Loucy (cell line): ENCODE measurements at regions not wholly inside any gene's neighbourhood (a gene's known extent, or its start where the extent isn't known, plus 50 kb on each side); places are given as distances from the start of the nearest gene placed in this dataset.

ENCODE experiments used
- H2AFZ ChIP-seq: fragments of 200-600 bp; sonication (generic); 2 replicates; pipeline ENCODE4 v1.6.0; 2016; ENCODE audit warnings: antibody characterized with exemption, mild to moderate bottlenecking, low read length, moderate library complexity
- H3F3A ChIP-seq: fragments of 200-600 bp; 2 replicates; pipeline ENCODE4 v1.6.0; 2016; ENCODE audit warnings: antibody characterized with exemption, low read depth, mild to moderate bottlenecking
- H3K27me3 ChIP-seq: fragments of 200-600 bp; sonication (generic); 2 replicates; pipeline ENCODE4 v1.6.1; 2014; ENCODE audit warnings: low read length, mild to moderate bottlenecking; ENCODE audit not compliant: insufficient read depth, poor library complexity, severe bottlenecking
- H3K36me3 ChIP-seq: fragments of 200-600 bp; sonication (generic); 2 replicates; pipeline ENCODE4 v1.6.1; 2016; ENCODE audit warnings: low read length; ENCODE audit not compliant: insufficient read depth
- H3K4me1 ChIP-seq: fragments of 200-600 bp; sonication (generic); 2 replicates; pipeline ENCODE4 v1.5.1; 2014; ENCODE audit warnings: low read length, mild to moderate bottlenecking; ENCODE audit not compliant: insufficient read depth, poor library complexity, severe bottlenecking
- H3K4me2 ChIP-seq: fragments of 200-600 bp; sonication (generic); 2 replicates; pipeline ENCODE4 v1.6.0; 2014; ENCODE audit warnings: antibody characterized with exemption, low read length, low read depth, mild to moderate bottlenecking; ENCODE audit not compliant: poor library complexity, severe bottlenecking
- H3K4me3 ChIP-seq: fragments of 200-600 bp; sonication (generic); 2 replicates; pipeline ENCODE4 v1.5.1; 2014; ENCODE audit warnings: low read length, mild to moderate bottlenecking, mixed read lengths; ENCODE audit not compliant: poor library complexity, severe bottlenecking
- H3K79me2 ChIP-seq: fragments of 200-600 bp; sonication (generic); 2 replicates; pipeline ENCODE4 v1.6.1; 2014; ENCODE audit warnings: low read length; ENCODE audit not compliant: insufficient read depth
- H3K9ac ChIP-seq: fragments of 200-600 bp; sonication (generic); 2 replicates; pipeline ENCODE4 v1.6.0; 2014; ENCODE audit warnings: mild to moderate bottlenecking, low read depth, low read length, moderate library complexity; ENCODE audit not compliant: poor library complexity, severe bottlenecking
- H3K9me2 ChIP-seq: fragments of 200-600 bp; sonication (generic); replicated peaks from 2 replicates; pipeline ENCODE4 v1.6.1; 2016; ENCODE audit warnings: low read depth, low read length, mixed read lengths
- H3K9me3 ChIP-seq: fragments of 200-600 bp; sonication (generic); 2 replicates; pipeline ENCODE4 v1.6.1; 2014; ENCODE audit warnings: mild to moderate bottlenecking, antibody characterized with exemption, low read length, low read depth; ENCODE audit not compliant: insufficient read depth
- H4K20me1 ChIP-seq: fragments of 200-600 bp; sonication (generic); 2 replicates; pipeline ENCODE4 v1.6.0; 2014; ENCODE audit warnings: antibody characterized with exemption, low read length, mild to moderate bottlenecking; ENCODE audit not compliant: insufficient read depth, poor library complexity, severe bottlenecking
- EZH2phosphoT487 ChIP-seq: fragments of 200-600 bp; IDR thresholded peaks from 2 replicates; pipeline ENCODE4 v1.6.1; 2018; ENCODE audit warnings: antibody characterized with exemption, mild to moderate bottlenecking, moderate library complexity, borderline replicate concordance
- TF ChIP-seq, protein P1 (sequence below): fragments of 200-600 bp; sonication (generic); conservative IDR thresholded peaks from 2 replicates; pipeline ENCODE4 v1.5.1; 2014; ENCODE audit warnings: mild to moderate bottlenecking, antibody characterized with exemption, low read length

DNA sequence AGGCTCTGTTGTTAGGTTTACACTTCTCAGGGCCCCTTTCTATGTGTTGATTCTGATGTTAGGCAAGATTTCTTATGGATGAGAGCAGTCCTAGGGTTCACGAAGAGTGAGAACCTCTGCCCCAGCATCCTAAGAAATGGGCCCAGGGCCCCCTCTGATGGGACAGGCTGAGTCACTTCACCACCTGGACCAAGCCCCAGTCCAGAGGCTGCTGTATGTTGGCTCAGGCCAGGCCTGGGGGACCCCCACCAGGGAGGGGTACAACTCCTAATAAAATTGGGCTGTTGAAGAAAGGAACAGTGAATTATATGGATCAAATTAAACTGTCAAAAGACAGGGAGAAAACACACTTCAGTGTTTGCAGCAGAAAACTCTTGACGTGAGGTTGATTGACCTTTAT lies 365.9 kb upstream of the HS6ST1 start:
- H3K36me3 ChIP-seq, result no peaks in the 10 kb centered on the region
- H3K79me2 ChIP-seq, result no peaks in the 10 kb centered on the region
- no peak overlapping the region for H2AFZ ChIP-seq
- no peak overlapping the region for H3K9ac ChIP-seq
- H4K20me1 ChIP-seq, result no peaks in the 10 kb centered on the region
- no peaks in the 10 kb centered on the region for H3K27me3 ChIP-seq
- no peaks in the 10 kb centered on the region for H3F3A ChIP-seq
- no peak overlapping the region for H3K4me3 ChIP-seq
- TF ChIP-seq, protein P1, sequence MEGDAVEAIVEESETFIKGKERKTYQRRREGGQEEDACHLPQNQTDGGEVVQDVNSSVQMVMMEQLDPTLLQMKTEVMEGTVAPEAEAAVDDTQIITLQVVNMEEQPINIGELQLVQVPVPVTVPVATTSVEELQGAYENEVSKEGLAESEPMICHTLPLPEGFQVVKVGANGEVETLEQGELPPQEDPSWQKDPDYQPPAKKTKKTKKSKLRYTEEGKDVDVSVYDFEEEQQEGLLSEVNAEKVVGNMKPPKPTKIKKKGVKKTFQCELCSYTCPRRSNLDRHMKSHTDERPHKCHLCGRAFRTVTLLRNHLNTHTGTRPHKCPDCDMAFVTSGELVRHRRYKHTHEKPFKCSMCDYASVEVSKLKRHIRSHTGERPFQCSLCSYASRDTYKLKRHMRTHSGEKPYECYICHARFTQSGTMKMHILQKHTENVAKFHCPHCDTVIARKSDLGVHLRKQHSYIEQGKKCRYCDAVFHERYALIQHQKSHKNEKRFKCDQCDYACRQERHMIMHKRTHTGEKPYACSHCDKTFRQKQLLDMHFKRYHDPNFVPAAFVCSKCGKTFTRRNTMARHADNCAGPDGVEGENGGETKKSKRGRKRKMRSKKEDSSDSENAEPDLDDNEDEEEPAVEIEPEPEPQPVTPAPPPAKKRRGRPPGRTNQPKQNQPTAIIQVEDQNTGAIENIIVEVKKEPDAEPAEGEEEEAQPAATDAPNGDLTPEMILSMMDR, result no peak
- no peak for TF ChIP-seq EZH2phosphoT487
- H3K9me3 ChIP-seq, result no peaks in the 10 kb centered on the region
- peaks cover 34% of the 10 kb centered on the region for H3K4me1 ChIP-seq
- H3K9me2 ChIP-seq, result no peaks in the 10 kb centered on the region
- H3K4me2 ChIP-seq, result no peak overlapping the region

DNA sequence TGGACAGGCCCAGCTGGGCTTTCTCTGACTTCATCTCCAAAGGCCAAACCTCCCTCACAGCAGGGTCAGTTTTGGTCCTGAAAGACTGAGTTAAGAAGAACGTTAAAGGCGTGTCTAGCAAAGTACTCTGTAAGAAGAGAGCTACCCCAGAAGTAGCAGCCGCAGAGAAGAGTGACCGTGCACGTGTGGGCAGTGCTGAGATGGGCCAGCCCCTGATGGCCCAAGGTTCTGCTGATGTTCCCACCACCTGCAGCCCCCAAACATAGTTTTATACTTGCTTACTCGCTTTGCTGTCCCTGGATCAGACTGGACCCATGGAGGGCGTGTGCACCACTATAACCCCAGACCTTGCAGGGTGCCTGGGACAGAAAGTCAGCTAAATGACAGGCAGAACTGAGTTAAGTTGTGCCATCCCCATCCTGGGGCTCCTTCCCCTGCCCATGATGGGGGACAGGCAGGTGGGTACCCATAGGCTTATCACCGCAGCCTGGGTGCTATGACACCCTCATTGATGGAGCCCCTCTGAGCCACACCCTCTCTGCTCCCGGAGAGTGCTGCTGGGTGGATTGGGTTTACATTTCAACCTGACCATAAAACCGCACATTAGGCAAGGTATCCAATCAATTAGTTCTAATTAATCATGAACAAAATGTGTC lies 367.3 kb upstream of the HS6ST1 start:
- Histone ChIP-seq H3K4me3 (peak overlapping the region; percentile 33), H3K4me2 (peak overlapping the region; percentile 68), H3K9me3 (no peaks in the 10 kb centered on the region), H3F3A (no peaks in the 10 kb centered on the region), H3K36me3 (no peaks in the 10 kb centered on the region), H3K27me3 (no peaks in the 10 kb centered on the region), H3K4me1 (peaks cover 41% of the 10 kb centered on the region), H3K9me2 (no peaks in the 10 kb centered on the region), H2AFZ (peak overlapping the region; percentile 20; the same call in 1 of the 2 replicates), H4K20me1 (no peaks in the 10 kb centered on the region), H3K9ac (peak overlapping the region; percentile 69), H3K79me2 (no peaks in the 10 kb centered on the region)
- TF ChIP-seq, protein P1, result no peak
- no peak for TF ChIP-seq EZH2phosphoT487

DNA sequence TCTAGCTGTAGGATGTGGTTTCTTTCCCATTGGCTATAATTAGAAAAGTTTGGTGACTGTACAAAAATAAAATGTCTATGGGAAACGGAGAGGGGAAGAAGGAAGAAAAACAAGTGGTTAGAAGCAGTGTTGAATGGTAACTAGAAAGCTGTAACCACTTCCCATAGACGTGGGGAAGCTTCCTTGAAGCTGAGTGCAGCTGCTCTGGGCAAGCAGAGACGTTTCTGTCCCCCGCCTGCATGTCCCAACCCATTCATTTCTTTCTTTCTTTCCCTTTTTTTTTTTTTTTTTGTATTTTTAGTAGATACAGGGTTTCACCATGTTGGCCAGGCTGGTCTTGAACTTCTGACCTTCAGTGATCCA lies 367.8 kb upstream of the HS6ST1 start:
- Histone ChIP-seq H3K4me1 (peaks cover 43% of the 10 kb centered on the region), H3K4me3 (peak overlapping the region; percentile 33), H3F3A (no peaks in the 10 kb centered on the region), H3K9ac (peak overlapping the region; percentile 69), H3K9me3 (no peaks in the 10 kb centered on the region), H3K79me2 (no peaks in the 10 kb centered on the region), H3K27me3 (no peaks in the 10 kb centered on the region), H3K9me2 (no peaks in the 10 kb centered on the region), H4K20me1 (no peaks in the 10 kb centered on the region), H3K36me3 (no peaks in the 10 kb centered on the region), H2AFZ (peak overlapping the region; percentile 20; the same call in 1 of the 2 replicates), H3K4me2 (peak overlapping the region; percentile 68)
- no peak for TF ChIP-seq EZH2phosphoT487
- TF ChIP-seq, protein P1, result no peak
